NCI-H526 (cell line): ENCODE measurements at regions not wholly inside any gene's neighbourhood (a gene's known extent, or its start where the extent isn't known, plus 50 kb on each side); places are given as distances from the start of the nearest gene placed in this dataset.
"Not testable (repeated sequence)": the region's sequence is repeated elsewhere in the genome, so short reads cannot be mapped to it uniquely, and the experiment has no call there.

Experiments
- DNase-seq, 2 experiments: peaks; one replicate each; lab custom pipeline; 2025; lab: John Stamatoyannopoulos, UW

DNA sequence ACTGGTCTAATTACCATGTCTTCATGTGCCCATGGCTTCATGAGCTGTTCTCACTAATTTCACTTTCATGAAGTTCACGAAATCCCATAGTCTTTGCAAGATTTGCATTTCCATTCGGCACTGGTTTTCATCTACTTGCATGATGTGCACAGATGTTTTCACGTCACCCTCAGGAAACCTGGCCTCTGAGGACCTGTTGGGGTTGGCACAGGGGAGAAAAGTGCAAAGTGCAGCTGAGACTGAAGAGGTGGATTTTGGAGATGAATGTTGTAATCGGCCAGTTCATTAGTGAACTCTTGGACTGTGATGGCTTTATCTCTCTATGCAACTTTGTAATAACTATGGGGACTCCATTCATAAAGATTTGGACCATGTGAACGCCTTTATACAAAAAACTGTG is 80.2 kb upstream of the SULF2 start:
- DNase-seq, result peak; percentile 67 to 73

DNA sequence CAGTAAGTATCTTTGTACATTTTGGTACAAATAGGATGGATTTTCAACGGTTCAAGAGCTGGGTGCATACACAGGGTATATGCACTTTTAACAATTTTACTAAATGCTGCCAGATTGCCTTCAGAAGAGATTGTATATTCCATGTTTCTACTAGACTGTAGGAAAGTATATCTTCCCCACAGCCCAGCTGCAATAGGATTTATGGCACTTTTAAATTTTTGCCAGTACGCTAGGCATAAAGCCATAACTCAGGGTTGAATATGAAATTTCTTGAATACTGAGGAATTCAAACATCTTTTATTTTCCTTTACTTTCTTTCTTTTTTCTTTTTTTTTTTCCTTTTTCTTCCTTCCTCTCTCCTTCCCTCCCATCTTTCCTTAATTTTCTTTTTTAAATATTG is 78.7 kb upstream of the SULF2 start:
- DNase-seq, result no peak

DNA sequence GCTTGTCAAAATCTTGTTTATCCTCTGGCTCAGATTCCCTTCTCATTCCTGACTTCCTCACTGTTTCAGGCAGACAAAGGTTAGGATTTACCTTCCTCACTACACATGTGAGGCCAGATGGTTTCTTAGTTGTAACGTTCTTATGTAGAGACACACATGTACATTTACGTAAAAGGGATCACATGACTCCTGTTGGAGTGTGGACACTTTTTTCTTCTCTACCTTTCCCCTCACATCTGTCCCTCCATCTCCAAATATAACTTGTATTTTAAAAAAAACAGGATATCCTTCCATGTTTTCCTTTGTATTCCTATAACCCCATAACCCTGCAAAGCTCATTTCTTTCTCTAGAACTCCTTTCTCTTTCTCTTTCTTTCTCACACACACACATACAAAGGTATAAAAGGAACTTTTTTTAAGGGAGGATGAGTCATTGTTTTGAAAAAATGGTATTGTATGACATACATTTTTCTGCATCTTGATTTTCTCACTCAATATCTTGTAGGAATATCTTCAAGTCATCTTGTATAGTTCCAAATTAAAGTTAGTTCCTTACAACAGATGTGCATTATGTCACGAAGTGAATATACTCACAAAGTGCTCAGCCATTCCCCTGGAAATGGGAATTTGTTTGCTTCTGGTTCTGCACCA is 78.2 kb upstream of the SULF2 start:
- no peak for DNase-seq

DNA sequence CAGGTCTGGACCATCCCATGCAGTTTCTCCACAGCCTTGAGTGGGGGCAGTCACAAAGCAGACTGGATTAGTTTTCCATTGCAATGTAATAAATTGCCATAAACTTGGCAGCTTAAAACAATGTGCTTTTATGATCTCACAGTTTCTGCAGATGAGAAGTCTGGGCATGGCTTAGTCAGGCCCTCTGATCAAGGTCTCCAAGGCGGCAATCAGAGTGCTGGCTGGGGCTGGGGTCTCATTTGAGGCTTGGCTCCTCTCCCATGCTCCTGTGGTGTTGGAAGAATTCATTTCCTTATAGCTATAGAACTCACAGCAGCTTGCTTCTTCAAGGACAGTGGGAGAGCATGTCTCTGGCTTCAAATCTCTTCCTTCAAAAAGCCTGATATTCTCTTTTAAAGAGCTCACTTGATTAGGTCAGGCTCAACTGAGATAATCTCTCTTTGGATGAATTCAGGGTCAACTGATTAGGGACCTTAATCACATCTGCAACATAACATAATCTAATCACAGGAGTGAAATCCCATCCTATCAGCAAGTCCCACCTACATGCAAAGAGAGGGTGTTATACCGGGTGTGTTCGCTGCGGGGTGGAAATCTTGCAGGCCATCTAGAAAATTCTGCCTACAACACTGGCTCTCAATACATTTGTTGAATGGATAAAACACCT is 77.4 kb upstream of the SULF2 start:
- DNase-seq, result no peak

DNA sequence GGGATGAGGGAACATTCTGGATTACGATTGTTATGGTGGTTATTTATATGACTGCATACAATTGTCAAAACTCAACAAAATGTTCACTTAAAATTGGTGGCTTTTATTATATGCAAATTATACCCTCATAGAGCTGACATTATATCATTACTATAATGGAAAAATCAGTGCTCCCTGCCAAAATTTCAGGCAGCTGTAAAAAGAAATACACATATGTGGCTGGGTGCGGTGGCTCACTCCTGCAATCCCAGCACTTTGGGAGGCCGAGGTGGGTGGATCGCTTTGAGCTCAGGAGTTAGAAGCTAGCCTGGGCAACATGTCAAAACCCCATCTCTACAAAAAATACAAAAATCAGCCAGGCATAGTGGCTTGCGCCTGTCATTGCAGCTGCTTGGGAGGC is 75.8 kb upstream of the SULF2 start:
- DNase-seq, result no peak

DNA sequence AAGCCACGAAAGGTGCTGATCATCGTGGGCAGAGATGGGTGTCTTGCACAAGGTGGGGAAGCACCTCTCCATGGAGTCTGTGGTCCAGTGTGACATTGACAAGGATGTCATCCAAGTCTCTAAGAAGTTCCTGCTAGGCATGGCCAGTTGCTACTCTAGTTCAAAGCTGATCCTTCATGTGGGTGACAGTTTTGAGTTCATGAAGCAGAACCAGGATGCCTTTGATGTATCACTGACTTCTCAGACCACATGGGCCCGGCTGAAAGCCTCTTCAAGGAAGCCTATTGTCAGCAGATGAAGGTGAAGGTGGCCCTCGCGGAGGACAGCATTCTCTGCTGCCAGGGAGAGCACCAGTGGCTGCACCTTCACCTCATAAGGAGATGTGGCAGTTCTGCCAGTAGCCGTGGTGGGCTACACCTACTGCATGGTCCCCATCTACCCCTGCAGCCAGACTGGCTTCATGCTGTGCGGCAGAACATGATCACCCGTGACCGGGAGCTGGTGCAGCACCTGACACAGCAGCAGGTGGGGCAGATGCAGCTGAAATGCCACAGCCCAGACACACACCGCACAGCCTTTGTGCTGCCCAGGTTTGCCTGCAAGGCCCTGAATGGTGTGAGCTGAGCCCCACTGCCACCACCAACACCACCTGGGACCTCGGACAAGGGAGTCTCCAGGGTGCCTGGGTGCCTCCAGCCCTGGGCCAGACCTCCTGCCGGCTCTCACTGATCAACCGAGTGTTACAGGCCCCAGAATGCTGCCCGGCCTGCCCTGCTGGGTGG is 75.0 kb upstream of the SULF2 start:
- DNase-seq, result no peak

DNA sequence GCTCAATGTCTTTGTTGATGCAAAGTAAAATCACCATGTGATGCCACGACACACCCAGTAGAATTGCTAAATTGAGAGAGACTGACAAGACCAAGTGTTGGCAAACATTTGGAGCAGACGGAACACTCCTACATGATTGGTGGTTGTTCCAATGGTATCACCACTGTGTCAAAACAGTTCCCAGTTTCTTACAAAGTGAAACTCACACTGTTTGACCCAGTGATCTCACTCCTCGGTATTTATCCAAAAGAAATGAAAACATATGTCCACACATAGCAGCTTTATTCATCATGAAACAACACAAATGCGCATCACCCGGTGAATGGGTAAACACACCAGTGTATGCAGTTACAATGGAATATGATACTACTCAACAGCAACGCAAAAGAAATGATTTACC is 74.0 kb upstream of the SULF2 start:
- DNase-seq, result no peak

DNA sequence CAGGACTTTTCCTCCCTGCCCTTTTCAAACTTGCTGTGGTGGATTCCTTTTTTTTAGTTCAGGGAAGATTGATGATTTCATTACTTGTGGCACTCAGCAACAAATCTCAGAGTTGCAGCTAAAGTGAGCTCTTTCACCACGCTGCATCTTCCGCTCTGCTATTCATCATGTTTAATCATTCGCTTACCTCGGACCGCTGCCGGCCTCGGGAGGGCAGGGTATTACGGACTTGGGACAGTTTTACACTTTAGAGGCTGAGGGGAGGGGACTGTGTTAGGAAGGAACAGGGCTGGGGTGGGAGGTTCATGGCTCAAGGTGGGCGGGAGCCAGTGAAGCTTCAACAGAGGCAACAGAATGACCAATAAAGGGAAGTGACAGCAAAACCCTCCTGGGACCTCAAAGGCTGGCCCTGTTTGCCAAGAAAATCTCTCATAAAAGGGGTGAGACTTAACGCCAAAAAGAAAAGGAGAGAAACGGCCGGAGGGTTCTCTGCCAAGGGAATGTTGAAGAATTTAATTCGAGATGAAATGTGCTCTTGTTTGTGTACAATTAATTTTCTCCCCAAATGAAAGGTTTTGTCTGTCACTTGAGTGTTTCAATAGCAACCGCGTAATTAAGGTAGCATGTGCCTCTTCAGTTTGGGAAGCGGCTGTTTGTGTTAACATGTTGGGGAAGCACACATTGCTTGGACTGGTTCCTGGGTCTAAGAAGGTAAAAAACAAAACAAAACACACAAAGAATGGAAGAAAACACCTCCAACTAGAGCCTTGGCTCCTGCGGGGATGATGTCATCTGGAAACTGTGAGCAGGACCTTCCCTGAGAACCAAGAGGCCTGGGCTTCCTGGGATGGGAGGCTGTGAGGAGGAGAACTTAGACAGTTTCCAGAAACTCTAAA is 72.5 kb upstream of the SULF2 start:
- no peak for DNase-seq

DNA sequence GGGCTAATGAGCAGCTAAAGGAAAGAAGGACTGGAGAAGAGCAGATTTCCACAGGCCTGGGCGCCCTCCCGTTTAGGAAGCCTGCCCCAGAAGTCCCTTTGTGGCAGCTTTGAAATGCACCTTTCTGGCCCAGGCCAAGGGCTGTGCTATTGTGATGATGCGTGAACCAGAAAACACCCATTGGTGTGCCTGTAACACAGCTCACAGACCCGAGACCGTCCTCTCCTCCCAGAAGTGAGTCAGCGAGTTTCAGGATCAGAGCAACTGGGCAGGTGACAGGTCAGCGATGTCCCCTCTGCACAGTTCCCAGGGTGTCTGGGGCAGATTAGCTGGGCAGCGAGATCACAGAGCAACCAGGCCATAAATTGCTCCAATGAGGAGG is 71.9 kb upstream of the SULF2 start:
- no peak for DNase-seq

DNA sequence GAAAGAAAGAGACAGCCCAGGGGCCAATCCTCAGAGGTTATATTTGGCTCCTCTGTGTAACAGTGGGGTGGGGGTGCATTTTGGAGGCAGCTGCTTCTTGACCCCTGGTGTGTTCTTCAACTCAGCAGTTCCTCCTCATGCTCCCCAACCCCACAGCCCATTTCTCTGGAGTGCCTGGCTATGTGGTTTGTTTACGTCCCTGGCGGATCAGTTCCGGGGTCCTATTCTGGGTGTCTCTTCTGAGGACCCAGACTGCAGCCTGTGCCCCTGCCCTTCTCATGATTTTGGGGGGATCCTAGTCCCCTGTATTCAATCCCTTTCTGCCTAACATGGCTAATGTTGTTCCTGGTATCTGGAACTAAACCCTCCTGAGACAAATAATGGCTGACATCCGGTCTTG is 70.5 kb upstream of the SULF2 start:
- no peak for DNase-seq

DNA sequence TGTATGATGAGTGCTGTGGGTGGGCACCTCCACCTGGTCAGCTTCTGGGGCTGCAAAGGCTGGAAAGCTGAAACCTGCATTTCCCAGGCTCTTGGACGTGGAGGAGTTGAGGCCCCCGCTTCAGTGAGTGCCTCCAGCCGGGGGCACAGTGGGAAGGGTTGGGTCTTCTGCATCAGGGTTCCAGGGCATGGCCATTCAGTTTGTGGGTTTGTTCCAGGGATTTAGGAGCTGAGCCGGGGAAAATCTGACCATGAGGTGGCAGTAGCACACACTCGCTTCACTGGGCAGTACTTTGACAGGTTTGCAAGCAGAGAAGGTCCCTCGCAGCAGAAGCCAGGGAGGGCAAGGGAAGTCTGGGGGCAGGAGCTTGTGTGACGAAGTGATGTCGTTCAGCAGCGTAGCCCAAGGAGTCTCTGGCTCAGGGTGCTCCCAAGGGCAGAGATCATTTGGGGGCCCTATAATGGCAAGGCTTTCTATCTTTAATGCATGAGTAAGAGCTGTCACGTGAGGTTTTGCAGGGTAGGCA is 69.5 kb upstream of the SULF2 start:
- DNase-seq, result peak in 1 of 2 experiments; percentile 71

DNA sequence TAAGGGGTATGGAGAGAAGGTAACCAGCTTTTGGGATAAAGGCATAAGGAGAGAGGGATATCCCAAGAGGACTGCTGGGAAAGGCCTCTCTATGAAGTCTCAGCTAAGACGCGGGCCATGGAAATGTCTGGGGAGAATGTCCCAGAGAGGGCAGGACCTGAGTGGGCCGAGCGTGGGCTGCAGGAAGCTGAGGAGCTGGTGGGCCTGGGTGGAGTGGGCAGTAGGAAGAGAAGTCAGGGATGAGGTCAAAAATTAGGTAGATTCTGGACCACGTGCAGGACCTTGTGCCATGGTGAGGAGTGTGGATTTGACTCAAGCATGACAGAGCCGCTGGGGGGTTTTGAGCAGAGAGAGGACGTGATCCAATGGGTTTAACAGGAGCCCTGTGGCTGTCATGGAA is 66.5 kb upstream of the SULF2 start:
- no peak for DNase-seq

DNA sequence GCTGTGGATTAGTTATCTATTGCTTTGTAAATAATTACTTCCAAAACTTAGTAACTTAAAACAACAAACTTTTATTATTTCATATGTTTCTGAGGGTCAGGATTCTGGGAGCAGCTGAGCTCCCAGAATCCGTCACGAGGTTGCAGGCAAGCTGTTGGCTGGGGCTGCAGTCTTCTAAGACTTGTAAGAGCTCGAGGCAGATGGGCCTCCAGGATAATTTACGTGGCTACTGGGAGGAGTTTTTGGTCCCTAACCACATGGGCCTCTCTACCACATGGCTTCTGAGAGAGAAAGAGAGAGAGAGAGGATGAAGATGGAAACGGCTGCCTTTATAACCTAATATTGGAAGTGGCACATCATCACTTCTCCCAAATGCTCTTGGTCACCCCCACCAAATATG is 64.9 kb upstream of the SULF2 start:
- no peak for DNase-seq

DNA sequence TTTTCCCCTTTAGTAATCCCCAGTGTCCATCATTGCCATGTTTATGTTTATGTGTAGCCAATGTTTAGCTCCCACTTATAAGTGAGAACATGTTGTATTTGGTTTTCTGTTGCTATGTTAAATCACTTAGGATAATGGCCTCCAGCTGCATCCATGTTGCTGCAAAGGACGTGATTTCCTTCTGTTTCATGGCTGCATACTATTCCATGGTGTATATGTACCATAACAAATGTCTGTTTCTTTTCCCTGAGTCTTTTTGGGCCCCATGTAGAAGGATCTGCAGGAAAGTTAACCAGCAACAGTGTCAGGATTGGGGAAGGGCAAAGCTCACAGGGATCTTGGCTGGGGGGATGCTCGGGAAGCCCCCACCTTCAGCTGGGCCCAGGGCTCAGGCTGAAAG is 64.3 kb upstream of the SULF2 start:
- DNase-seq, result no peak

DNA sequence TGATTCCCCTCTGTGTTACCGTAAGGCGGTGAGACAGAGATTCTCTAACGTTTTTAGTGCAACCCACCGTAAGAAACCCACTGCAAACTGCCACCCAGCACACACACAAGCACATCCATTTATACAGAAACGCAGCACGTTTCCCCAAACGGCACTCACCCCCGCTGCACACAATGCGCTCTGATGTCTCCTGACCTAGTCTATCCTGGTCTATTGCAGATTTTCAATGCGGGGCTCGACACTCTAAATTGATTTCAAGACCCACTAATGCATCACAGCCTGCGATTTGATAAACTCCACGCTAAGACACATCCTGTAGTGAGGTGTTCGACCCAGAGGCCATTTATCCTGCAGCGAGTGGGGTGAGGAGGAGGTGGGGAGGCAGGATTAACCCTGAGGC is 63.7 kb upstream of the SULF2 start:
- DNase-seq, result no peak

DNA sequence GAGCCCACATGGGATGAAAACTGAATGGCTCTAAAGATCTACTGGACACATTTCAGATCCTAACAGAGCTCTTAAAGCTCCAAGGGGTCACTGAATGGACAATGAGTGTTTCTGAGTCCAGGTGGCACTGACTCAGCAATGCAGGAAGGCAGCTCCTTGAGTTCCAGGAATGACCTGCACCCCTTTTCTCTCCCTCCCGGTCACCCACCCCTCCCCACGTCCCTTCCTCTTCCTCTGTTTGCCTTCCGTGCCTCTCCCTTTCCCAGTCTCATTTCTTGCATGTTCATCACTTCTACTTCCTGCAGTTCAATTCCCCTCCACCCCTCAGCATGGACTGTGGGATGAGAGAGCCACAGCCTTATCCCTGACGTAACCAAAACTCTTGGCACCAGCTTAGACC is 63.3 kb upstream of the SULF2 start:
- DNase-seq, result not testable (repeated sequence)

DNA sequence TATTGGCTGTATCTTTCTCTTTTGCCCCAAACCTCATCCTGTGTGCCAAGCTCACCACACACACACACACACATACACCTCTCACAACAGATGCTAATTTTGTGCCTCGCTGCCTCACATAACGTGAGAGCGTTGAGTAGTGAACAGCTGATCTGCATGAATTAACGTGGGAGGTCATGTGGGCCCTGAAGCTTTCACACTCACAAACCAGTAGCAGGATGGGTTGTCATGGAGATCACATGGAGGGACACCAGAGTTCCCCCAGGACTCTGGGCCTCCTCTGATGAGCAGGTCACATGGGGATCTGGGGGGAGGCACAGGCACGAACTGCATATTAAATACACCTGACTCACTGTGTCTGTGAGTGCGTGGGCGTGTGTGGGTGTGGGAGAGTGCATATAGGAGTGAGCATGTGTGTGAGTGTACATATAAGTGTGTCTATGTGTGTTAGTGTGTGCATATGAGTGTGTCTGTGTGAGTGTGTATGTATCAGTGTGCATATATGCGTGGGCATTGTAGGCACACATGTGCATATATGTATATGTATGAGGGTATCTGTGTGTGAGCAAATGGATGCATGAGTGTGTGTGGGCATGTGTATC is 62.7 kb upstream of the SULF2 start:
- DNase-seq, result no peak

DNA sequence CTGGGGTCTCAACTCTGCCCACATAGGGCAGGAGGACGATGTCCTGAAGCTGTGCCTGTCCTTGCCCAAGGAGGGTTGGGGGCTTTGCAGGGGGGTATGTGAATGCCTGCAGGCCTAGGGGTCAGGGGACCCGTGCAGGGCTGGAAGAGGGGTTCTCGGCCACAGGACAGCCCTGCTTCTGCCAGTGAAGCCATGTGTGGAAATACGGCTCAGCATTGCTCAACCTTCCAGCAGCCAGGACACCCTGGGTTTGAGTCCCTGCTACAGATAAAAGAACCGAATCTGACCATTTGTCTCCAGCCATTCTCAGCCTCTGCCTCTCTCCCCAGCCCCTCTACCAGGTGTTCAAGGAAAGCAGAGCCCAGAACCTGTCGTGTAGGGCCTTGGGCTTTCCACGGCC is 61.9 kb upstream of the SULF2 start:
- not testable (repeated sequence) for DNase-seq

DNA sequence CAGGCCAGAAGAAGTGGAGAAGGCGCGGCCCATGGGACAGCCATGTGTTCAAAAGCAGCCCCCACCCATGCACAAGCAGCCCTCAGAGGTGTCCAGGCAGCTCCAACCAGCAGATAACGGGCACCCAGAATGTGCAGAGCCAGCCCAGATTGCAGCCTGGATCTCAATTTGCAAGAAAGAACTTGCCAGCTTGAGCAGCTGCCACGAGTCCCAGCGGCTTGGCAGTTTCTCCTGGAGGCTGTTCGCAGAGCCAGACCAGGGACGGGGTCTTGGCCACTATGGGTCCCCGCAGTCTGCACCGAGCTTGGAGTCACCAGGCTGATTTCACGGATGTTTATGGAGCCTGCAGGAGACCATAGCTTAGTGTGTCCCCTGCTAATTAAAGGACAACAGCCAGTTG is 61.4 kb upstream of the SULF2 start:
- DNase-seq, result not testable (repeated sequence)

DNA sequence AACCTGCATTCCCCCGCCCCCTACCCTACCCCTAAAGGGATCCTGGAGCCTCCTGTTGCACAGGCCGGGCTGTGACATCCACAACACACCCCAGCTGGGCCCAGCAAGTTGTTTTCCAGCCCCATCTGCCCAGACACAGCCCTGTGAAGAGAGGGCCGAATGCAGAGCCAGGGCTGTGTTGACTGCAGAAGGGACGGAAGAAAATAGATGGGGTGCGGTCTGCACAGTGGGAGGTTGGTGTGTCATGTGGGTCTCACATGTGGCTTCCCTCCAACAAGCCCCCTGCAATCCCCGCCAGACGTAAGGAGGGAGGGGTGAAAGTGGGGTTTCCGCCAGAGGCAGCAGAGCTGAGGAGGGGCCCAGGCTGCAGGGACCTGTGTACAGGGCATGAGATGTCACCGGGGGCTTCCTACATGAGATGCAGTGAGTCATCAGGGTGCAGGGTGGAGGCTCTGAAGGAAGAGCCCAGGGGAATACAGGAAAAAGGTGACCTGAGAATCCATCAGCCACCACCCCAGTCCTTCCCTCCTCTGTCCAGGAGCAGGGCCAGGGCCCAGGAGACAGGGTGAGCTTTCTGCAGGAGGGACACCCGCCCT is 60.2 kb upstream of the SULF2 start:
- not testable (repeated sequence) for DNase-seq

DNA sequence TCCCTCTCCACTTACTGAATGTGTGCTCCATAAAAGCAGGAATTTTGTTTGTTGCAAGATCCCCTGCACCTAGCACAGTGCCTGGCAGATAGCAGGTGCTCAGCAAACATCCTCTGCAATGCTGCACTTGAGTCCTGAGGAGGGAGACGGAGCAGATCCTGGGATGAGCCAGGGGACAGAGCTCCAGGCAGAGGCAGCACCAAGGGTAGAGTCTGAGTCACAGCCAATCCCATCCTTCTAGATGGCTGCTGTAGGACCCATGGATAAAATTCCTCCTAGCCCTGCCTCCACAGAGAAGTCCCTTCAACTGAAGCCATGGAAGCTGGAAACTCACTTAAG is 59.3 kb upstream of the SULF2 start:
- not testable (repeated sequence) for DNase-seq
